GM19351 (cell line): ENCODE measurements at regions not wholly inside any gene's neighbourhood (a gene's known extent, or its start where the extent isn't known, plus 50 kb on each side); places are given as distances from the start of the nearest gene placed in this dataset.

Experiments
- ATAC-seq: cut with Tn5 transposase; IDR thresholded peaks from one replicate; pipeline ENCODE4 v1.9.1; 2021; ENCODE audit warnings: mild to moderate bottlenecking, moderate library complexity; ENCODE audit not compliant: unreplicated experiment

DNA sequence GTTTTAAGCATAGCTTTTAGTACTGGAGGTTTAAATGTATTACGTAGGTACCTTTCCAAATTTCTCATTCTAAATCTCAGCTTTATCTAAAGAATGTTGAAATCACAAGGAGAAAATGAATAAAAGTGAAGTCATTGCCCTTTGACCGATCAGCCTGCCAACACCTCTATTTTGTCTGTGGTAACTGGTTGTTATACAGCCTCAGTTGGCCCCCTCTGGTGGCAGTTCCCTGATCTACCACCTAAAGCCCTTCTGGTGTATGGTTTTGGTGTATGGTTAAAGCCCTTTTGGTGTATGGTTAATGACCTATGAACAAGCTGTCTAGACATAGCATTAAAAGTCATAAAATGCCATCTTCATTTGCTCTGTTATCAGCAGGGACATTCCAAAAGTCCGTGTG, 378.2 kb upstream of the AZI2 start:
- peak; percentile 81 for ATAC-seq

- no peak for ATAC-seq
Observed at GRCh38 chr3:28727307-28727706, 378.7 kb upstream of the AZI2 start.

DNA sequence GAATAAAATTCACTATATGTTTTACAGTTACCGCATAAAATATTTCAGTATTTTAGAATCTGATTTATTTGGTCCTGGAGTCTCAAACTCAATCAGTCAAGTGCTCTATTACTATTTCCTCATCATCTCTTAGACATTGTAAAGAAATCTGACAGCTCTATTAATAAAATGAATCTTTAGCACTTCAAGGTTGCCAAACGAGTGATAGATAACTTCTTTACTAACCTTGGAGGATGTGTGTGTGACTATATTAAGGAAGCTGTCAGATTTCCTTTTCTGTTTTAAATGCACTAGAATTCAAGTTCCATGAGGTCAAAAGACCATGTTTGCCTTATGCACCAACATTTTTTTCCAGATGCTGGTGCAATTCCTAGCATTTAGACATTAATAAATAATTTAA, 389.8 kb upstream of the AZI2 start:
- no peak for ATAC-seq

- no peak for ATAC-seq
Observed at GRCh38 chr3:28739647-28740046, 391.0 kb upstream of the AZI2 start.

DNA sequence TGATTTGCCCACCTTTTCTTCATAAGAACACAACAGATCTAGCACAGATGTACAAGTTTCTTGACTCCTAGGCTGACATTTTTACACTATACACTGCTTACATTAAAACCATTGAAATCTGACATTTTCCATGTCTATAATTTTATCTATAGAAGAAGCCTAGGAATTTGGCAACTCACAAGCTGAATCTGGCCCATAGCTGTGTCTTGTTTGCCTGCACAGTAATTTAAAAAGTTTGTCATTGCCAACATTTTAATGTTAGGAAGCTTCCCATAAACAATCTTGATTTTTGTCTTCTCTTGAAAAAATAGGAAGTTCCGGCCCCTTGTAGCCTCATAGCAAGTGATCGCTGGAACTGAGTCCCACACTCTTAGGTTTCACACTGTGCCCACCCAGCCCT, 394.6 kb upstream of the AZI2 start:
- ATAC-seq = no peak

- ATAC-seq = no peak
Observed at GRCh38 chr3:28743831-28744230, 395.2 kb upstream of the AZI2 start.

- ATAC-seq = no peak
Observed at GRCh38 chr3:28745436-28745835, 396.8 kb upstream of the AZI2 start.

- ATAC-seq = no peak
Observed at GRCh38 chr3:28745916-28746617, 397.4 kb upstream of the AZI2 start.

- no peak for ATAC-seq
Observed at GRCh38 chr3:28746990-28747389, 398.4 kb upstream of the AZI2 start.

- no peak for ATAC-seq
Observed at GRCh38 chr3:28751864-28752263, 403.2 kb upstream of the AZI2 start.

GRCh38 chr3:28752290-28752689, 403.7 kb upstream of the AZI2 start:
- no peak for ATAC-seq

DNA sequence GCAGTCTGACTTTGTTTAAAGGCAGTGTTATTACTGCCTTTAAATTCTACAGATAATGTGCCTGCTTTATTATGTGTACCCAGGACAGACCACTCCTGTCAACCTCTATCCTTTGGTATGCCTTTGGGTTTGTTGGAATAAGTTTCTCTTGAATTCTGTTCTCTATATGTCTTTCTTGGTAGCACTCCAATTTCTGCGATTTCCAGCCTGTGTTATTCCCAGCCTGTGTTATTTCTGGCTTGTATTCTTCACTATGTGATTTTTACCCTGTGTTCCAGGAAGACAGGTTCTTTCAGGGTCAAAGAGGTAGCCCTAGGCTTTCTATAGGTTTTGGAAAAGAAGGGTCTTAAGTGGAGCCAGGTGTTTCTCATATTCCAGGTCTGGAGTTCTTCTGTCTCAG, 407.4 kb upstream of the AZI2 start:
- no peak for ATAC-seq

GRCh38 chr3:28758115-28758514, 409.5 kb upstream of the AZI2 start:
- no peak for ATAC-seq

GRCh38 chr3:28761375-28761774, 412.8 kb upstream of the AZI2 start:
- no peak for ATAC-seq

DNA sequence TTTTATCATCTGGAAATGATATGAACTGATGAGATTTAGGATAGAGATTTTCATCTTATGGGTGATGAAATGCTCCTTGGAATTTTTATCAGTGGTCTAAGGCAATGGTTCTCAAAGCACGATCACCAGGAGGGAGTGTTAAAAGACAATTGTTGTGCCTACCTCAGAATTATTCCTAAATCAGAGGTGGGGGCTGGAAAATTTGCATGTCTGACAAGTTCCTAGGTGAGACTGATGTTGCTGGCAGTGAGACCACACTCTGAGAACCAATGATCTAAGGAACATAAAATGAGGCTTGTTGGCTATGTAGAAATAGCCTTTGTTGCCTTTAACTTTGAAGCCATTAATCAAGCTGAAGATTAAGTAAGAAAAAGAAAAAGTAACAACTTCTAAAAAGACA, 416.6 kb upstream of the AZI2 start:
- no peak for ATAC-seq

- no peak for ATAC-seq
Observed at GRCh38 chr3:28768439-28768838, 419.8 kb upstream of the AZI2 start.

DNA sequence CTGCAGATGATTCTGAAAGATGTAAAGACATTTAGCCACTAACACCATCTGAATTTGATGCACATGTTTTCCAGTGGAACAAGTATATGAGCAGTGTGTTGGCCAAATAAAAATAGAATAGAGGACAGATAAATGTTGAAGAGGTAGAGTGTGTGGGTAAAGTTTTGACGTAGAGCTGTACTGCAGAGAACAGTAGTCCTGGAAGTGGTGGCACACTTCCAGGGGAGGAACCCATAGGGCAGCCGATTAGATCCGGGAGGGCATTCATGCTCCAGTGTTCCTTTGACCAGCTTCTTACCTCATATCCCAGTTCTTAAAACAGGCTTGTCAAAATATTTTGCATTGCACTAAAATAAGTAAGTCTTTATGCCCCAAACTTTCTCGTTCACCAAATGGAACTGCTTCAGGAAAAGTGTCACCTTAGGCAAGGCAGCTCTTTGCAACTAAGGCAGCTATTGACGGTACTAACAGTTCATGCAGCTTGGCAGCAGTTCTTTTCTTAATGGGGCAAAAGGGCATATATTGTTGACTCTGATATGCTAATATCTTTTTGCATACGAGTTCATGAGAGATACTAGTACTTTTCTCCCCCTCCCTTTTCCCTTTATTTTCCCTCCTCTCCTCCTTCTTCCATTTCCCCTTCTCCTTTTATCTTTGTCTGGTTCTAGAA, 429.3 kb upstream of the AZI2 start:
- ATAC-seq = no peak

DNA sequence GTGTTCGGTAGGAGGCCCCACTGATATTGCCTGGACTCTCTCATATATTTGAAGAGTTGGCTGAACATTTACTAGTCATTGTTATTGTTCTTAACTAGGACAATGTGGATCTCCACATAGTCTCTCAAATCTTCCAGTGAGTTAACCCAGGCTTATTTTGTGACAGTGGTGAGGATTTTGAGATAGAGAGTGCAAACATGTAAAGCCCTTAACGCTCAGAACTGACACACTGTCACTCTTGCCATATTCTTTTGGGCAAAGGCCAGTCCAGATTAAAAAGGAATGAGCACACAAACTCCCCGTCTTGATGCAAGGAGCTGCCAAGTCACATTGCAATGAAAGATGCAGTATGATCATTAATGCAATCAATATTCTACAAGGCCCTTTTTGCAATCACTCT, 431.9 kb upstream of the AZI2 start:
- no peak for ATAC-seq

DNA sequence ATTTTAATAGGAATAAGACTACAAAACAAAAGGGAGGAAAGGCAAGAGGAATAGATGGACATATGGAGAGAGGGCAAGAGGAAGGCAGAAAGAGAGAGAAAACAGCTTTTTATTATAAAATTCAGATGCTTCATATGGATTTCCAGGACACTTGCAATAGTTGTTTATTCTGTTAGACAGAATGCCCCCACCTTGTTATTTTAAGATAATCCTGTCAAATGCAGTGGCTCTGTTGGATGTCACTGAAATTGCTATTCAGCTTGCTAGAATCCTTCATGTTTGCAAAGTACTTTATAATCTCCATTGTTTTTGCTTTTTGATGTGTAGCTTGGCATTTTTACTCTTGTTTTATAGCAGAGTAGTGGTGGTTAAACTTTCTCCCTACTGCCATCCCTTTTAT, 432.4 kb upstream of the AZI2 start:
- ATAC-seq = no peak

DNA sequence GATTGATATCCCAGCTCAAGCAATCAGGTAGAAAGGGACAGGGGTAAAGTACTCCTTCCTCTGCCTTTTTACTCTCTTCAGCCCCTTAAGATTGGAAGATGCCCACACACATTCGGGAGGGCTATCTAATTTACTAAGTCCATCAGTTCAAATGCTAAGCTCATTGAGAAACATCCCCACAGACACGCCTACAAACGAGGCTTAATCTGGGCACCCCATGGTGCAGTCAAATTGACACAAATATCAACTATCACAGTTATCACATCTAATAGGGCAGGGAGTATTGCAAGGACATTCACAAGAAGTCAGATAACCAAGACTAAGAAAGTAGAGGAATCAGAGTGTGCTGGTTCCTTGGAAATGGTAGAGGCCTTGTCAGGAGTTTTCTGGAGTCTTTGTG, 437.8 kb upstream of the AZI2 start:
- ATAC-seq = no peak

DNA sequence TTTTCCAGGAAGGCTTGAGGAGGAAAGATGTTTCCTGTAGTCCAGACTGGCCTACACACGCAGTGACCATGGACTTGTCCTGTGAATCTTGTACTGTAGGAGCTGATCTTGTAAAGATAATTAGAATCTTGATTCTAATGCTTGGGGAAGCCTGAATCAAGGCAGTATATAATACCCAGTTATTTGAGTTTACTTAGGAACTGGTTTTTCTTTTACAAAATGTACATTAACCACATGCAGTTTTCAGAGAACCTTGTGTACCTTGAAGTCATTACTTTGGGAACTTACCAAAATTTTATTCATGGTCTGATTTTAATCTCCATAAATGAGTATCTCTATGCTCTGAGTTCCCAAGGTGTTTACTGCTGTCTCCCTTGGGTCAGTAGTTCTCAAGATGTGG, 439.9 kb upstream of the AZI2 start:
- no peak for ATAC-seq

- no peak for ATAC-seq
Observed at GRCh38 chr3:28791713-28792255, 443.2 kb upstream of the AZI2 start.

GRCh38 chr3:28792604-28793003, 444.0 kb upstream of the AZI2 start:
- no peak for ATAC-seq
